HG03460 (cell line): ENCODE measurements at regions not wholly inside any gene's neighbourhood (a gene's known extent, or its start where the extent isn't known, plus 50 kb on each side); places are given as distances from the start of the nearest gene placed in this dataset.

Experiments
- ATAC-seq: cut with Tn5 transposase; IDR thresholded peaks from one replicate; pipeline ENCODE4 v1.9.1; 2021; ENCODE audit not compliant: unreplicated experiment

DNA sequence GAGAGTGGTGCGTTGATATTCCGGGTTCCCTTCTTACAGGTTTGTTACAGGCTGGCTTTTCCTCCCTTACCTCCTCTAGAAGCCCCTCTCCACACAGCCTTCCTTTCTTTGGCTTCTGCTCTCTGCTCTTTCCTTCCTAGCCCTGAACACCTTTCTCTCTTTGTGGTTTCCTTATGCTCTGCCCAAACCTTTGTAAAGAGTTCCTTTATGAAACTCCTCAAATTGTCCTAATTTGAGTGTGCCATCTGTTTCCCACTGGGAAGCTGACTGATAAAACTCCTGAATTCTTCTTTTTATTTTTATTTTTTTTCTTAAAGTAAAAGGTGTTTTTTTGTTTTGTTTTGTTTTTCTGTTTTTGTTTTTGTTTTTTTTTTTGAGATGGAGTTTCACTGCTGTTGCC is 60.1 kb upstream of the OTX2 start:
- ATAC-seq = no peak

DNA sequence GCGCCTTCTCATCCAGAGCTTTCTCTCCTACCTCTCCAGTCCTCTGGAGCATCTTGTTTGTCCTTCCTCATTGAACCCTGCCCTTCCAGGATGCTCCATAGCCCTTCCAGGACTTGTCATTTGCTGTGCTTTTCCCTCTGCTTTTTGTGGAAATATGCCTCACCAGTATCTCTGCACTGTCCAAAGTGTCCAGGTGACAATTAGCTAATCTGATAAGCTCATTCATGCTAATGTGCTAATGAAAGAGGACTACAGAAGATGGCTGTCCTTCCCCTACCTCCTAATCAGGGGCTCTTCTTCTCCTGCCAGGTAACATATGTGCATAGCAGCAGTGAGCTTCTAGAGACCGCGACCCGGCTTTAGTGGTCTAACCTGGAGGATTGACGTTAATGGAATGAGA is 58.4 kb upstream of the OTX2 start:
- ATAC-seq = no peak

DNA sequence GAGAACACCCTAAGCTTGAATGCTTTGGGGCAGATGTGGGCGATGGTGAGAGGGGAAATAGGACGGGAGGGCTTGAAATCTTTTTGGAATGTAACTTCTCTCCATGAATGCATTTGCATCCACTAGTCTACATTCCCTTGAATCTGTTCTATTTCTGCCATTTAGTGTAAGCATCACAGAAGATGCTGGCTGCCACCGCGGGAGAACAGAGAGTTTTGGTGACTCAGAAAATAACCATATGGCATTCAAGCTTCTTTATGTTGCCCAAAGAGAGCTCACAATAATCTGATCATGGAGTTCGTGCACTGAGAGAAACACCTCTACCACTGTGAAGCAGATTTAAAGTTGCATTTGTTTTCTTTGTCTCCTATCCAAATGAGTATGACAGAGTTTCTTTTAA is 52.6 kb upstream of the OTX2 start:
- ATAC-seq = no peak

DNA sequence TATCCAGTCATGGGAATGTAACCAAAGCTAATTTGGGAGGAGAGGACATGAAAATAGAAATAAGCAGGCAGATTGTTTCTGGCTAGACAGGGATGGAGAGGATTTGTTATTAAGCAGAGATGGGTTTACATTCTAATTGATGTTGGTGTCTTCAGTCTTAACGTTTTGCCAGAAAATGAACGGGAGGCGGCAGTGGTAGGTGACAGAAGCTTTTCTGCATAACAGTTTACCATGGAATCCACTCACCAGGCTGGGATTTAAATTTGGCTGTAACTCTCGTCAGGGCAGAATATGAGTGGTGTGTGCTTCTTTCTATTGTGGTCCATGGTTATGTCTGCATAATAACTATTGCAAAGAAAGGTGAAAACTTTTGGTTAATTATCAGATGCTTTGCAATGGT is 50.2 kb upstream of the OTX2 start:
- no peak for ATAC-seq
